MM.1S (cell line): ENCODE measurements at regions not wholly inside any gene's neighbourhood (a gene's known extent, or its start where the extent isn't known, plus 50 kb on each side); places are given as distances from the start of the nearest gene placed in this dataset.

ENCODE experiments used
- CTCF ChIP-seq: fragments of 300-600 bp; sonication (generic); IDR thresholded peaks from 2 replicates; pipeline ENCODE4 v1.5.1; 2016; ENCODE audit warnings: antibody characterized with exemption, low read length, mixed read lengths
- EZH2 ChIP-seq: fragments of 300-600 bp; sonication (generic); optimal IDR thresholded peaks from 2 replicates; pipeline ENCODE3; 2017; ENCODE audit warnings: low read depth, mild to moderate bottlenecking, antibody characterized with exemption, low read length, mixed read lengths
- EZH2phosphoT487 ChIP-seq: fragments of 300-600 bp; sonication (generic); IDR thresholded peaks from 2 replicates; pipeline ENCODE4 v1.6.1; 2018; ENCODE audit warnings: antibody characterized with exemption, low read length

- no peak for TF ChIP-seq CTCF
- no peak for TF ChIP-seq EZH2phosphoT487
- no peak for TF ChIP-seq EZH2
These were observed 172.5 kb upstream of the TRIM24 start for GRCh38 chr7:138287549-138287948.
